Small intestine (tissue), 7 donors: ENCODE measurements at regions not wholly inside any gene's neighbourhood (a gene's known extent, or its start where the extent isn't known, plus 50 kb on each side); places are given as distances from the start of the nearest gene placed in this dataset.
"Not testable (repeated sequence)": the region's sequence is repeated elsewhere in the genome, so short reads cannot be mapped to it uniquely, and the experiment has no call there.

ENCODE experiments used
- DNase-seq, 2 donors: peaks; one replicate each; pipeline versions ENCODE4 v3.0.0 to v3.0.0-alpha.2; 2013
- FAIRE-seq: peaks from 2 replicates; lab custom pipeline; 2012; peaks lifted over from hg19 to GRCh38; lab: Jason Lieb, UNC
- H3K27ac ChIP-seq, 3 donors: one replicate each; pipeline ENCODE4 v1.5.1; 2013; ENCODE audit warnings: low read length in 2 of 3, mild to moderate bottlenecking in 2 of 3, control low read depth in 1 of 3, inconsistent platforms in 1 of 3, low read depth in 1 of 3, moderate library complexity in 1 of 3
- H3K27me3 ChIP-seq, 3 donors: one replicate each; pipeline ENCODE4 v1.6.1; 2013; ENCODE audit warnings: low read length in 3 of 3, inconsistent platforms in 1 of 3; ENCODE audit not compliant: control insufficient read depth in 3 of 3, insufficient read depth in 3 of 3
- H3K36me3 ChIP-seq, 3 donors: one replicate each; pipeline ENCODE4 v1.6.1; 2013; ENCODE audit warnings: low read length in 3 of 3, inconsistent platforms in 1 of 3, low read depth in 1 of 3, mild to moderate bottlenecking in 1 of 3, moderate library complexity in 1 of 3; ENCODE audit not compliant: control insufficient read depth in 3 of 3, insufficient read depth in 2 of 3
- H3K4me1 ChIP-seq, 3 donors: one replicate each; pipeline ENCODE4 v1.6.1; 2013; ENCODE audit warnings: low read length in 2 of 3, inconsistent platforms in 1 of 3, low read depth in 1 of 3, mild to moderate bottlenecking in 1 of 3, moderate library complexity in 1 of 3; ENCODE audit not compliant: control insufficient read depth in 3 of 3, insufficient read depth in 2 of 3
- H3K4me3 ChIP-seq, 3 donors: one replicate each; pipeline ENCODE4 v1.5.1; 2013; ENCODE audit warnings: low read length in 3 of 3, control low read depth in 1 of 3, inconsistent platforms in 1 of 3, low read depth in 1 of 3, mild to moderate bottlenecking in 1 of 3, moderate library complexity in 1 of 3
- H3K9me3 ChIP-seq, 2 donors: one replicate each; pipeline ENCODE4 v1.6.1; 2013; ENCODE audit warnings: low read depth in 1 of 2, low read length in 1 of 2; ENCODE audit not compliant: control insufficient read depth in 2 of 2, insufficient read depth in 1 of 2
- WGBS, 3 donors: extraction: QIAGEN DNeasy Blood & Tissue Kit; methylation state at CpG; one replicate each; pipeline ENCODE4 v1.1.7; 2013; 5-methylcytosine and 5-hydroxymethylcytosine counted together
- donor health status: healthy with polysubstance abuse.
- donor health status: control.
- donor health status: control.
- donor health status: Bipolar disorder and iron deficiency.
- donor health status: healthy.

GRCh38 chr15:98347001-98347400 lies 301.3 kb upstream of the IGF1R start:
- FAIRE-seq: no peak
- 55 to 58% (median 57%) methylated on average over 7 of the region's 7 CpGs for WGBS, 3 donors

GRCh38 chr15:98347866-98348265 lies 300.5 kb upstream of the IGF1R start:
- no peak for DNase-seq
- H3K27me3 ChIP-seq: no peaks in the 10 kb centered on the region
- no peak for FAIRE-seq
- WGBS, 3 donors: 57 to 78% (median 58%) methylated on average over 7 of the region's 7 CpGs
- H3K4me1 ChIP-seq: no peaks in the 10 kb centered on the region
- no peaks in the 10 kb centered on the region for H3K36me3 ChIP-seq
- no peak overlapping the region for H3K4me3 ChIP-seq
- H3K27ac ChIP-seq: no peak overlapping the region
- peaks cover 0 to 3% of the 10 kb centered on the region in 2 donors for H3K9me3 ChIP-seq

More at GRCh38 chr15:98347001-98347400, 301.3 kb upstream of the IGF1R start:
- Histone ChIP-seq H3K27me3 (no peaks in the 10 kb centered on the region), H3K27ac (no peak overlapping the region), H3K36me3 (no peaks in the 10 kb centered on the region), H3K4me1 (no peaks in the 10 kb centered on the region), H3K9me3 (peaks cover 0 to 3% of the 10 kb centered on the region in 2 donors), H3K4me3 (no peak overlapping the region)
- DNase-seq: no peak

- Histone ChIP-seq H3K4me1 (no peaks in the 10 kb centered on the region), H3K4me3 (no peak overlapping the region), H3K9me3 (peaks cover 0 to 3% of the 10 kb centered on the region in 2 donors), H3K36me3 (no peaks in the 10 kb centered on the region), H3K27ac (no peak overlapping the region), H3K27me3 (no peaks in the 10 kb centered on the region)
- FAIRE-seq (no peak), DNase-seq (no peak)
- 33 to 54% (median 48%) methylated on average over 2 of the region's 2 CpGs for WGBS, 3 donors
Observed at GRCh38 chr15:98350276-98350675, 298.1 kb upstream of the IGF1R start.

GRCh38 chr15:98358274-98358673 lies 290.1 kb upstream of the IGF1R start:
- H3K36me3 ChIP-seq, DNase-seq, H3K9me3 ChIP-seq, H3K4me1 ChIP-seq, H3K27me3 ChIP-seq, H3K27ac ChIP-seq, FAIRE-seq, H3K4me3 ChIP-seq: not testable (repeated sequence)
- WGBS, 3 donors: 85 to 94% (median 92%) methylated on average over 5 of the region's 5 CpGs

GRCh38 chr15:98358971-98359370 lies 289.4 kb upstream of the IGF1R start:
- WGBS, 3 donors: 54 to 78% (median 57%) methylated on average over 8 of the region's 8 CpGs
- FAIRE-seq (no peak), DNase-seq (peak; percentile 8 to 14)
- Histone ChIP-seq H3K4me1 (no peaks in the 10 kb centered on the region), H3K4me3 (no peak overlapping the region), H3K36me3 (no peaks in the 10 kb centered on the region), H3K9me3 (no peaks in the 10 kb centered on the region), H3K27ac (no peak overlapping the region), H3K27me3 (no peaks in the 10 kb centered on the region)

- no peak for DNase-seq
- Histone ChIP-seq H3K4me1 (no peaks in the 10 kb centered on the region), H3K36me3 (no peaks in the 10 kb centered on the region), H3K9me3 (no peaks in the 10 kb centered on the region), H3K27ac (no peak overlapping the region), H3K27me3 (no peaks in the 10 kb centered on the region), H3K4me3 (no peak overlapping the region)
- 76 to 83% (median 77%) methylated on average over 2 of the region's 2 CpGs for WGBS, 3 donors
- no peak for FAIRE-seq
Observed at GRCh38 chr15:98363416-98363815, 284.9 kb upstream of the IGF1R start.

GRCh38 chr15:98363955-98364354 lies 284.4 kb upstream of the IGF1R start:
- Histone ChIP-seq H3K27ac (no peak overlapping the region), H3K4me3 (no peak overlapping the region), H3K9me3 (no peaks in the 10 kb centered on the region), H3K4me1 (no peaks in the 10 kb centered on the region), H3K36me3 (no peaks in the 10 kb centered on the region), H3K27me3 (no peaks in the 10 kb centered on the region)
- FAIRE-seq (no peak), DNase-seq (no peak)
- WGBS, 3 donors: 38 to 55% (median 52%) methylated on average over 6 of the region's 6 CpGs

GRCh38 chr15:98369081-98369716 lies 279.1 kb upstream of the IGF1R start:
- no peaks in the 10 kb centered on the region for H3K27me3 ChIP-seq
- no peaks in the 10 kb centered on the region for H3K9me3 ChIP-seq
- no peak for DNase-seq
- H3K4me3 ChIP-seq: no peak overlapping the region
- no peak overlapping the region for H3K27ac ChIP-seq
- no peaks in the 10 kb centered on the region for H3K36me3 ChIP-seq
- H3K4me1 ChIP-seq: no peaks in the 10 kb centered on the region
- no peak for FAIRE-seq
- WGBS, 3 donors: 44 to 72% (median 56%) methylated on average over 3 of the region's 3 CpGs
